SU-DHL-6 (cell line): ENCODE measurements at regions not wholly inside any gene's neighbourhood (a gene's known extent, or its start where the extent isn't known, plus 50 kb on each side); places are given as distances from the start of the nearest gene placed in this dataset.

Source experiments
- H2AFZ ChIP-seq: fragments of 200-600 bp; sonication (generic); 2 replicates; pipeline ENCODE4 v1.6.1; 2014; ENCODE audit warnings: low read depth, mild to moderate bottlenecking, moderate library complexity, mixed read lengths, antibody characterized with exemption, low read length; ENCODE audit not compliant: severe bottlenecking
- H3F3A ChIP-seq: fragments of 200-600 bp; shearing (Covaris generic); 2 replicates; pipeline ENCODE4 v1.6.0; 2016; ENCODE audit warnings: antibody characterized with exemption, mild to moderate bottlenecking; ENCODE audit not compliant: insufficient read depth
- H3K27ac ChIP-seq: fragments of 200-600 bp; sonication (generic); 2 replicates; pipeline ENCODE4 v1.5.1; 2016; ENCODE audit warnings: low read depth, mild to moderate bottlenecking, low read length, moderate library complexity, mixed read lengths
- H3K27me3 ChIP-seq: fragments of 200-600 bp; sonication (generic), shearing (Covaris generic); 2 replicates; pipeline ENCODE4 v1.6.0; 2014; ENCODE audit warnings: mild to moderate bottlenecking, low read length
- H3K36me3 ChIP-seq: fragments of 200-600 bp; sonication (generic); 2 replicates; pipeline ENCODE4 v1.6.1; 2014; ENCODE audit warnings: mild to moderate bottlenecking, low read length, mixed read lengths
- H3K4me2 ChIP-seq: fragments of 300-600, 200-600 bp; shearing (Covaris generic), sonication (generic); 2 replicates; pipeline ENCODE4 v1.6.0; 2014; ENCODE audit warnings: low read length, low read depth, mild to moderate bottlenecking; ENCODE audit not compliant: poor library complexity, severe bottlenecking
- H3K4me3 ChIP-seq: fragments of 200-600 bp; sonication (generic); 2 replicates; pipeline ENCODE4 v1.5.1; 2014; ENCODE audit warnings: antibody characterized with exemption, low read length, mild to moderate bottlenecking, mixed read lengths; ENCODE audit not compliant: insufficient read depth, poor library complexity, severe bottlenecking
- H3K79me2 ChIP-seq: fragments of 200-600 bp; sonication (generic); 2 replicates; pipeline ENCODE4 v1.6.1; 2014; ENCODE audit warnings: mild to moderate bottlenecking, low read length, moderate library complexity; ENCODE audit not compliant: insufficient read depth
- H3K9ac ChIP-seq: fragments of 200-600 bp; sonication (generic); 2 replicates; pipeline ENCODE4 v1.7.0; 2014; ENCODE audit warnings: mild to moderate bottlenecking, low read length
- H3K9me2 ChIP-seq: fragments of 200-600 bp; sonication (generic); replicated peaks from 2 replicates; pipeline ENCODE4 v1.6.1; 2014; ENCODE audit warnings: low read length; ENCODE audit not compliant: insufficient read depth
- H3K9me3 ChIP-seq: fragments of 200-600 bp; sonication (generic); 2 replicates; pipeline ENCODE4 v1.6.1; 2014; ENCODE audit warnings: low read length, mixed read lengths; ENCODE audit not compliant: insufficient read depth
- H4K20me1 ChIP-seq: fragments of 200-600 bp; sonication (generic); 2 replicates; pipeline ENCODE4 v1.6.1; 2014; ENCODE audit warnings: low read depth, mild to moderate bottlenecking, antibody characterized with exemption, low read length, moderate library complexity, mixed read lengths
- CTCF ChIP-seq: fragments of 200-600 bp; sonication (generic); IDR thresholded peaks from one replicate; pipeline ENCODE4 v1.5.1; 2017; ENCODE audit warnings: antibody characterized with exemption, mild to moderate bottlenecking, low read length, moderate library complexity; ENCODE audit not compliant: insufficient read depth, poor library complexity, severe bottlenecking
- EZH2phosphoT487 ChIP-seq: fragments of 200-600 bp; sonication (generic), shearing (Covaris generic); conservative IDR thresholded peaks from 2 replicates; pipeline ENCODE4 v1.6.1; 2018; ENCODE audit warnings: mild to moderate bottlenecking, antibody characterized with exemption, low read length, moderate library complexity, mixed read lengths

- H4K20me1 ChIP-seq: no peaks in the 10 kb centered on the region
- H3K79me2 ChIP-seq: no peaks in the 10 kb centered on the region
- H3F3A ChIP-seq: no peaks in the 10 kb centered on the region
- no peak overlapping the region for H3K9ac ChIP-seq
- H3K27ac ChIP-seq: no peak overlapping the region
- no peak overlapping the region for H3K4me2 ChIP-seq
- no peaks in the 10 kb centered on the region for H3K27me3 ChIP-seq
- no peak overlapping the region for H3K4me3 ChIP-seq
- no peaks in the 10 kb centered on the region for H3K36me3 ChIP-seq
- no peaks in the 10 kb centered on the region for H3K9me2 ChIP-seq
- TF ChIP-seq EZH2phosphoT487 (no peak), CTCF (no peak)
- H3K9me3 ChIP-seq: no peaks in the 10 kb centered on the region
- H2AFZ ChIP-seq: no peak overlapping the region
These were observed 148.7 kb upstream of the PPP2R2D start for GRCh38 chr10:131751827-131752775.

- Histone ChIP-seq H4K20me1 (no peaks in the 10 kb centered on the region), H3K27ac (no peak overlapping the region), H3K4me2 (no peak overlapping the region), H2AFZ (no peak overlapping the region), H3K27me3 (no peaks in the 10 kb centered on the region), H3K9ac (no peak overlapping the region), H3F3A (no peaks in the 10 kb centered on the region), H3K36me3 (no peaks in the 10 kb centered on the region), H3K4me3 (no peak overlapping the region), H3K9me3 (no peaks in the 10 kb centered on the region), H3K9me2 (no peaks in the 10 kb centered on the region), H3K79me2 (no peaks in the 10 kb centered on the region)
- no peak for TF ChIP-seq CTCF
- no peak for TF ChIP-seq EZH2phosphoT487
These were observed 147.5 kb upstream of the PPP2R2D start for GRCh38 chr10:131753336-131753735.

GRCh38 chr10:131755200-131755599, 145.6 kb upstream of the PPP2R2D start:
- Histone ChIP-seq H2AFZ (no peak overlapping the region), H3K4me3 (no peak overlapping the region), H3K27ac (no peak overlapping the region), H3K27me3 (no peaks in the 10 kb centered on the region), H3F3A (no peaks in the 10 kb centered on the region), H3K36me3 (no peaks in the 10 kb centered on the region), H3K4me2 (no peak overlapping the region), H3K9ac (no peak overlapping the region), H4K20me1 (no peaks in the 10 kb centered on the region), H3K9me2 (no peaks in the 10 kb centered on the region), H3K79me2 (no peaks in the 10 kb centered on the region), H3K9me3 (no peaks in the 10 kb centered on the region)
- TF ChIP-seq EZH2phosphoT487 (no peak), CTCF (no peak)
